SK-N-SH treated with all-trans-retinoic acid at 6 μM for 48 hours (cell line): ENCODE measurements at regions not wholly inside any gene's neighbourhood (a gene's known extent, or its start where the extent isn't known, plus 50 kb on each side); places are given as distances from the start of the nearest gene placed in this dataset.

Experiments used
- ATAC-seq: fragments of 200-7000 bp; cut with Tn5 transposase; 3 replicates; pipeline ENCODE4 v1.9.1; 2020; ENCODE audit warnings: mild to moderate bottlenecking, moderate library complexity
- ARNTL ChIP-seq: fragments of 450-650 bp; formaldehyde crosslinking; IDR thresholded peaks from 2 replicates; pipeline ENCODE4 v1.5.0; 2020; ENCODE audit warnings: low read depth, mild to moderate bottlenecking, moderate library complexity, borderline replicate concordance
- BACH2 ChIP-seq: fragments of 250-450 bp; sonication (Bioruptor Pico); IDR thresholded peaks from 2 replicates; pipeline ENCODE4 v1.9.0; 2021; ENCODE audit warnings: mild to moderate bottlenecking, borderline replicate concordance
- CREB5 ChIP-seq: fragments of 250-450 bp; sonication (Bioruptor Pico); IDR thresholded peaks from 2 replicates; pipeline ENCODE4 v1.5.1; 2020; ENCODE audit warnings: low read depth, mild to moderate bottlenecking, moderate library complexity
- CSDC2 ChIP-seq: fragments of 250-450 bp; sonication (Bioruptor Pico); IDR thresholded peaks from 2 replicates; pipeline ENCODE4 v1.5.0; 2020; ENCODE audit warnings: mild to moderate bottlenecking, moderate library complexity
- CSRNP3 ChIP-seq: fragments of 250-450 bp; sonication (Bioruptor Pico); IDR thresholded peaks from 2 replicates; pipeline ENCODE4 v1.5.1; 2021; ENCODE audit warnings: mild to moderate bottlenecking, moderate library complexity
- ESRRG ChIP-seq: fragments of 250-450 bp; sonication (Bioruptor Pico); IDR thresholded peaks from 2 replicates; pipeline ENCODE4 v1.6.1; 2021; ENCODE audit warnings: mild to moderate bottlenecking
- GLIS3 ChIP-seq: fragments of 250-450 bp; sonication (Bioruptor Pico); IDR thresholded peaks from 2 replicates; pipeline ENCODE4 v1.5.0; 2020; ENCODE audit warnings: mild to moderate bottlenecking, moderate library complexity
- OSR1 ChIP-seq: fragments of 250-450 bp; sonication (Bioruptor Pico); IDR thresholded peaks from 2 replicates; pipeline ENCODE4 v1.8.0; 2022; ENCODE audit warnings: moderate library complexity, mild to moderate bottlenecking, inconsistent platforms
- PATZ1 ChIP-seq: fragments of 250-450 bp; sonication (Bioruptor Pico); IDR thresholded peaks from 2 replicates; pipeline ENCODE4 v1.8.0; 2020; ENCODE audit warnings: mild to moderate bottlenecking, moderate library complexity, borderline replicate concordance
- POU6F1 ChIP-seq: fragments of 250-450 bp; sonication (Bioruptor Pico); IDR thresholded peaks from 2 replicates; pipeline ENCODE4 v1.8.0; 2021; ENCODE audit warnings: low read depth, mild to moderate bottlenecking, moderate library complexity, borderline replicate concordance
- PPARA ChIP-seq: fragments of 250-450 bp; sonication (Bioruptor Pico); IDR thresholded peaks from 2 replicates; pipeline ENCODE4 v1.5.0; 2020; ENCODE audit warnings: mild to moderate bottlenecking, borderline replicate concordance
- RARB ChIP-seq: fragments of 250-450 bp; sonication (Bioruptor Pico); IDR thresholded peaks from 2 replicates; pipeline ENCODE4 v1.8.0; 2021; ENCODE audit warnings: mild to moderate bottlenecking, moderate library complexity
- SNAI2 ChIP-seq: fragments of 250-450 bp; sonication (Bioruptor Pico); IDR thresholded peaks from 2 replicates; pipeline ENCODE4 v1.5.0; 2020; ENCODE audit warnings: mild to moderate bottlenecking, moderate library complexity
- TOX ChIP-seq: fragments of 250-450 bp; sonication (Bioruptor Pico); IDR thresholded peaks from 2 replicates; pipeline ENCODE4 v1.8.0; 2021; ENCODE audit warnings: mild to moderate bottlenecking, moderate library complexity, borderline replicate concordance
- TSHZ2 ChIP-seq: fragments of 250-450 bp; sonication (Bioruptor Pico); IDR thresholded peaks from 2 replicates; pipeline ENCODE4 v1.5.0; 2020; ENCODE audit warnings: mild to moderate bottlenecking, moderate library complexity
- ZC3H10 ChIP-seq: fragments of 250-450 bp; sonication (Bioruptor Pico); IDR thresholded peaks from 2 replicates; pipeline ENCODE4 v1.5.1; 2021; ENCODE audit warnings: mild to moderate bottlenecking, moderate library complexity
- ZFP3 ChIP-seq: fragments of 250-450 bp; sonication (Bioruptor Pico); IDR thresholded peaks from 2 replicates; pipeline ENCODE4 v1.5.0; 2020; ENCODE audit warnings: mild to moderate bottlenecking, moderate library complexity
- ZNF565 ChIP-seq: fragments of 450-650 bp; formaldehyde crosslinking; conservative IDR thresholded peaks from 2 replicates; pipeline ENCODE4 v1.5.0; 2020; ENCODE audit warnings: low read depth, mild to moderate bottlenecking, moderate library complexity
- ZNF70 ChIP-seq: fragments of 450-650 bp; formaldehyde crosslinking; IDR thresholded peaks from 2 replicates; pipeline ENCODE4 v1.5.0; 2020; ENCODE audit warnings: mild to moderate bottlenecking, moderate library complexity

- TF ChIP-seq CREB5 (CRISPR knock-in tag) (no peak), RARB (CRISPR knock-in tag) (no peak)
- TF ChIP-seq, all 23 proteins: peak for 0
These were observed 76.3 kb upstream of the MGMT start (continued) for GRCh38 chr10:129390726-129391125.

- no peak for ATAC-seq
- TF ChIP-seq SNAI2 (CRISPR knock-in tag), result no peak
- TF ChIP-seq TOX (CRISPR knock-in tag), result no peak
- no peak for TF ChIP-seq ZNF70
- TF ChIP-seq BACH2 (CRISPR knock-in tag), result no peak
- no peak for TF ChIP-seq PATZ1
- no peak for TF ChIP-seq ARNTL (CRISPR knock-in tag)
- no peak for TF ChIP-seq CSRNP3
- no peak for TF ChIP-seq CREB5 (CRISPR knock-in tag)
- no peak for TF ChIP-seq PPARA
- TF ChIP-seq ZFP3 (CRISPR knock-in tag), result no peak
- no peak for TF ChIP-seq GLIS3 (CRISPR knock-in tag)
- no peak for TF ChIP-seq TSHZ2 (CRISPR knock-in tag)
- TF ChIP-seq ZNF565, result no peak
- TF ChIP-seq OSR1 (CRISPR knock-in tag), result no peak
- TF ChIP-seq, all 23 proteins: peak for 0
These were observed 75.6 kb upstream of the MGMT start for GRCh38 chr10:129391464-129391863.

- no peak for ATAC-seq
- TF ChIP-seq CSDC2 (CRISPR knock-in tag), result no peak
- no peak for TF ChIP-seq ZNF70
- TF ChIP-seq TSHZ2 (CRISPR knock-in tag), result no peak
- no peak for TF ChIP-seq POU6F1 (CRISPR knock-in tag)
- no peak for TF ChIP-seq ZNF565
- TF ChIP-seq OSR1 (CRISPR knock-in tag), result no peak
- TF ChIP-seq PPARA, result no peak
- no peak for TF ChIP-seq ZFP3 (CRISPR knock-in tag)
- no peak for TF ChIP-seq RARB (CRISPR knock-in tag)
- TF ChIP-seq CREB5 (CRISPR knock-in tag), result no peak
- no peak for TF ChIP-seq SNAI2 (CRISPR knock-in tag)
- TF ChIP-seq ZC3H10 (CRISPR knock-in tag), result no peak
- no peak for TF ChIP-seq ESRRG (CRISPR knock-in tag)
- no peak for TF ChIP-seq BACH2 (CRISPR knock-in tag)
- TF ChIP-seq TOX (CRISPR knock-in tag), result no peak
- no peak for TF ChIP-seq ARNTL (CRISPR knock-in tag)
- TF ChIP-seq PATZ1, result no peak
These were observed 74.2 kb upstream of the MGMT start for GRCh38 chr10:129392855-129393254.
